NCI-H526 treated with DMSO at 0.1 percent for 48 hours (cell line): ENCODE measurements at regions not wholly inside any gene's neighbourhood (a gene's known extent, or its start where the extent isn't known, plus 50 kb on each side); places are given as distances from the start of the nearest gene placed in this dataset.

ENCODE experiments used
- DNase-seq: peaks from one replicate; lab custom pipeline; 2025; lab: John Stamatoyannopoulos, UW

DNA sequence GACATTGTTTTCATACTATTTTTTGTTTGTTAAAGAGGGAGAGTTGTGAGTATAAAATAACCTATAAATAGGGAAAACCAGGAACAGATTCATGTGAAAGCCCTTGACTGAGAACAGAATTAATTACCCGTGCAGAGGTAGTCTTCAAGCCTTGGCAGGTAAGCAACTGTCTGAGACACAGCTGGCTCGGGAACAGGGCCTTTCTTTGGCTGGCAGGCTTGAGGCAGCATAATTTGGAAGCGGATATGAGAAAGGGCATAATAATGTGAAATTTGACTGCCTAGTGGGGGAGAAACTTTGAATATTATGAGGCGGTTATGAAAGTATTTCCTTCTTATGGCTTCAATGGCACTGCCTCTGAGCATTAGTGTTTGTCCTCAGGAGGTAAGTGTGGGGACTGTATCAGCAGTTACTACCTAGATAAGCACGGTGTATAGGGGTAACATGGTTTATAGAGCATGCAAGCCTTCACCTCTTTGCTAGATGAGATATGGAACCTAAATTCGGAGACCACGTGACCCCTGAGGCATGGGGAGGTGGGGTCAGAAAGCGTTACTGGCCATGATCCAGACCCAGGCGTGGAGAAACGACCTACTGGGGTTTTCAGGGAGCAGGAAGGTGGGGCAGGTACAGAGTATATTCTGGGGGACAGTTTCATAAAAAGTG is 210.2 kb upstream of the GAS1 start:
- DNase-seq, result peak; percentile 45

DNA sequence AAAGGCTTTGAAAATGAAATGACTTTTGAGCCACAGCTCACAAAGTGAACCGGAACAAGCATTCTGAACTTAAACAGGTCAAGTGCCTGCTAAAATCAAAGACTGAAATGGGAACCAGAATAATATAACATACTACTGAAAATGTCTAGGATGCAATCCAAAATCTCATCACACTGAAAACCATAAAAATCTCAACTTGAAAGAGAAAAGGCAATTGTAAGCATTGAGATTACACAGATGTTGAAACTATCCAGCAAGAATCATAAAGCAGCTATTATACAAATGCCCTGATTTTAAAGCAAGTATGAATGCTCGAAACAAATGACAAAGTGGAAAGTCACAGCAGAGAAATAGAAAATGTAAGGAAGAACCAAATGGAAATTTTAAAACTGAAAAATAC is 211.5 kb upstream of the GAS1 start:
- no peak for DNase-seq

DNA sequence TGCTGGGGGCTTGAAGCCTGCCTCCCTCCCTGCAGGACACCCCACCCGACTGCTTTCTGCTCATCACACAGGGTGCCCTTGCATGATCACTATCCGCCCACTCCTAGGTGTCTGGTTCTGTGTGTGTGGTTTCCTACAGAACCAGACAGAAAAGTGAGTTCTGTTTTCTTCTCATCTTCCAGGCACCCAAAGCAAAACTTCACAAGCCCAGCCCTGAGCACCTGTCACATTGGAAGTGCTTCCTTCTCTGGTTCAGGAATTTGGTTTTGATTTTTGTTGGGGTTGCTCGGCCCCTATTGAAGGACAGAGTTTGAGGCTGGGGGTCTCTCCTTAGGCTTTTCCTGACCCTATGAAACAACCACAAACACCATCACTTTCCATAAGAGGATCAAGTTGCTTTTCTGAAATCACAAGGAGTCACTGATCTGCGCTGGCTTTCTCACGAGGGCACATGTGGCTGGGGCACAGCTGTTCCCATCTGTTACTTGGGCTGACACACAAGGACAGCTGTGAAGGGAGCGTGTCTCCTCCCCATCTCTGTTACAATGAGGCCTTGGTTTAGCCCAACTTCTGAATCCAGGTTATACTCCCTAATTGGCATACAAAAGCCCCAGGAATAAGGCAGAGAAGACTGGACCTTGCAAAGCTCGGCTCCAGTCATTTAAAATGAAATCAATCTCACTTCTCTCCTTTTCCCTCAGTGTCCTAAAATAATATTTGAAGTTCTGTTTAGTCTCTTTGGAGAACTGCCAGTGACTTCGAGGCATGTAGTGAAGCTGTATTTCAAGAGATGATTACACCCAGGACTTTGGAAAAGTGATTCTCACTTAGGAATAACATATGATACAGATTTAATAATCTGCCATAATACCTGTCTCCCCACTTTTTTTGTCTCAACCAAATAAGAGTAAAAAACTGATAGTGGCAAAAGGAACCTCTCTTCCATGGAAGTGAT is 213.1 kb upstream of the GAS1 start:
- no peak for DNase-seq

DNA sequence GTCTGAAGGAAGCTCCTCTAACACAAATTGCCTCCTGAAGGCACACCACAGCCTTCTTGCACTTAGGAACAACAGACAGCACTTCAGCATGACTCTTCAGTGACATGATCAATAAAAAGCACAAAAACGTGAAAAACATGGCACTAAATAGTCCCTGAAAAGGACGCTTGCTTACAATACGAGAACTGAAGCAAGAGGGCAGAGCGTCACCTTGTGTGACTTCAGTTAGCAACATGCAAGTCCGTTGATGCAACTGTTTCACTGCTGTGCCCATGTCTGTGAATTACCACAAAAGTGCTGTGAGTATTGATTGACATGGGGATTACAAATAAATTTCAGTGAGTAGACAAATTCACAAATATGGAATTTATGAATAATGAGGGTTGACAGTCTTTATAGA is 219.9 kb upstream of the GAS1 start:
- no peak for DNase-seq

DNA sequence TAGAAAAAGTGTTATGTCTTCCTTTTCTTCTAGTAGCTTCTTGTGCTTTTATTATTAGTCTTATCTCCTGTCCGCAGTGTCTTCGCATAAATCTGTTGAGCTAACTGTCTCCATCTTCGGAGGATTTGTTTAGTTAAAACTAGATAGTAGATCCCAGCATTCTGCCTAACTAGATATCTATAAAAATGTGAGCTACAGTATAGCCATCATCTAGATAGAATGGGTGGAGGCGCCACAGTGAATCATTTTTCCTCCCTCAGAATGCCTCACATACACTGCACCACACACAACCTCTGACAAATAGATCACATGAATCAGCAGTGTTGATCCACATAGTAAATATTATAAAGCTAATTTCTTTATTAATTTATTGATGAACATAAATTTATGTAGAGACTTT is 220.3 kb upstream of the GAS1 start:
- no peak for DNase-seq

DNA sequence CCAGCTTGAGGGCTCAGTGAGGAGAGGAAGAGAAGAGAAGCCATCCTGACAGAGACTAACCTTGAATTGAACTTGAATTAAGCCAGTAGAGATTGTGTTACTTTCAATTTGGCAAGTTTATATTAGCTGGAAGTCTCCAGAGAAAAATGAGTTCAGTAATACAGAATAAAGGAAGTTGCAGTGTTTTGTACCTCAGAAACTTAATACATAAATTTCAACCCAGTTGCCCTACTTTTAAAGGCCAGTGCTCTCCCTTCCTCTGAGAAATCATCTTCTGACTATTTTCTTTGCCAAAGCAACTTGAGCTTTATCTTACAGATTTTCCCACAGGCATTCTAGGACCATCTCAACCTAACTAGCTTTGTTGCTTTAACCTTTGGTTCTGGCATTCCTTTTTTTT is 231.0 kb upstream of the GAS1 start:
- no peak for DNase-seq

DNA sequence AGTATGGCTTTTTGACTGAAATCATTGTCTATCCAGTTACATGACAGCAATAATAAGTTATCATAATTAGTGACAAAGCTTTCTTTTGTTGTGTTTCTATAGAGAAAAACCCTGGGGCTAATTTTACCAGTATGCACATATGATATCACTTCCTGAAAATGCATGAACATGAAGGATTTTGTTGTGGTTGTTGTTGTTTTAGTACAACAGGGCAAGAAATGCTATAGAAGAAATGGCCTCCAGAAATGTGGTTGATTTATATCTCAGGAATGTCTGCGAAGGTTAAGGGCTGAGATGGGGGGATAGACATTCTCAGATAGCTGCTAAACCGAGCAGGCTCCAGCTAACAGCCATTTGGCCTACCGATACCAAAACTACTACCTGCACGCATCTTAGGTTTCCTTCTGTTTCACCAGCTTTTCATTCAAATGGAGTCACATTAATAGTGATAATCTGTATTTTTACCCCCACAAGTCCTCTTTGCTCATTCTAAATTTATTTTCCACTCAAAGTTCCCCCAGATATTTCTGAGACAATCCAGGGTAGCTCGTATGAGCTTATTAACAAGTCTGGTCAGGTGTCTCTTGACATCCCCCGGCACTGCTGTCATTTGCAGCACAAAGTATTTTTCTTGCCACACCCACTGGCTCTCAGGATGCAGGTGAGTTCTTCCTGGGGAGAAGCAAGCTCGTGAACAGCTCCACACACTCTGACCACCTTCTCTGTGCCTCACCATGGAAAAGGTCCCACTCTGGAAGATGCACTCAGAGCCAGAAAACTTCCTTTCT is 232.4 kb upstream of the GAS1 start:
- no peak for DNase-seq

DNA sequence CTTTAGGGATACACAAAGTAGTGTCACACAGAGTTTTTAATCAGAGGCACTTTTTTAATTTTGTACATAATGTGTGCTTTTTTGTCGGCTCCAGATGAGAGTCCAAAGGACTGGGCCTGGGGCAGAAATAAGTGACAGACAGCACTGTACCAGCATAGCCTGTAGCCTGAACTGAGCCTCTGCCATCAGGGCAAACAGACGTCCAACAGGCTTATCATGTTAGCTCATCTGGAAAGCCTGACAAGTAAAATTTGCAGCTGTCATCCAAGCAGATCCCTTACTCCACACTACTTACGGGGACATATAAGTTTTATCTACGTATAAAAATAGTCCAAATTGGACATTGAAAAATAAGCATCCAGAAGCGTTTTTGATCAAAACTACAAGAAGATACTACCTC is 233.1 kb upstream of the GAS1 start:
- no peak for DNase-seq

DNA sequence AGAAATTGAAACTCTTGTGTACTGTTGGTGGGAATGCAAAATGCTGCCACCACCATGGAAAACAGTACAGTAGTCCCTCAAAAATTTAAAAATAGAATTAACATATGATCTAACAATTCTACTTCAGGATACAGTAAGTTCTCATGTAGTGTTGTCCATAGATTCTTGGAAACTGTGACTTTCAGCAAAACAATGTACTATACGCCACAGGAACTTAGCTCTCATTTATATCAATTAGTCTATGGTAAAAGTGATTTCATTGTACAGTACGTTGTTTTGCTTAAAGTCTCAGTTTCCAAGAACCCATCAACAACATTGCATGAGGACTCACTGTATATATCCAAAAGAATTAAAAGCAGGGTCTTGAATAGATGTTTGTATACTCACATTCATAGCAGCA is 233.5 kb upstream of the GAS1 start:
- no peak for DNase-seq

DNA sequence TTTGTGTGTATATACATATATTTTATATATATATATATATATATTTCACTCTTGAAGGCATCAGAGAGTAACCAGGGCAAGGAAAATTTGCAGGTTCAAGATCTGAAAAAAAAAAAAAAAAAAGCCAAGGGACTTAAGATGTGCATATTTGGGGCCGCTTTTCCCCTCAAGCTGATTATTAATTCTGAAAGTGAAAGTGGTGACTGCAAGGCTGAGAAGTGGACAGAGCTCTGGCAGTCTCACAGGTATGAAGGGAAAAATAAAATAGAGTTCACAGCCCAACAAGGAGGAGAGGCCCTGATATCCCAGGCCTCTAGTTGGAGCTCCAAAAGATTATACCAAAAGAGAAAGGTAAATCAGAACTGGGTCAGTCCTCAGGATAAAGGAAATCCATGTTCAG is 234.4 kb upstream of the GAS1 start:
- no peak for DNase-seq

DNA sequence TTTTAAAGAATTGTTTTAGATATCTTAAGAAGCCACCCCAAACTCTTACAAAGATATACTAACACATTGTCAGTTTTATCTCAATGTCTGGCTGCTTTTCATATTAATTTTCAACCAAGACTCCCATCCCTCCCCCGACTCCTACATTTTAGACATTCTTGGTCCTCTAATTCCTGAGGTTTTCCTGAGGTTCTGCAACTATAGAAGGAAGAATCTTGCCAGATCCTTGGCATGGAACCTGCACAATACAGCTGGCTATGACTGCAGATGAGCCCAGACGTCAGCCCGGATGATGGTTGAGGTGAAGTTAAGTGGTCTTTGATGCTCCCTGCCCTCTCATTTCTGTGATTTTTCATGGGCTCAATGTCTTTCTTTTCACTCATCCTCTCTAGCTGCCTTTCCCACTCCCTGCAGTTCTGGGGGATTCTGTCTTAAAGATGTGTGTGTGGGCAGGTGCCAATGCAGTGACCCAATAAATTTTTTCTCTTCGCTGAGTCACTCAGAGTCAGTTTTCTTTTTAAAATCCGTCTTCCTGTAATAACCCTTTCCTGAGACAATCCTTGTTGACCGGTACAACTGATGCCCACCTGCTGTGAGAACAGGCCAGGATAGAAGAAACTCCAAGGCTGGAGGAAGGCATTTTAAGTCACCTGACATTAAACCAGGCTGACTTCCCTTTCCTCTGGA is 237.8 kb upstream of the GAS1 start:
- no peak for DNase-seq

DNA sequence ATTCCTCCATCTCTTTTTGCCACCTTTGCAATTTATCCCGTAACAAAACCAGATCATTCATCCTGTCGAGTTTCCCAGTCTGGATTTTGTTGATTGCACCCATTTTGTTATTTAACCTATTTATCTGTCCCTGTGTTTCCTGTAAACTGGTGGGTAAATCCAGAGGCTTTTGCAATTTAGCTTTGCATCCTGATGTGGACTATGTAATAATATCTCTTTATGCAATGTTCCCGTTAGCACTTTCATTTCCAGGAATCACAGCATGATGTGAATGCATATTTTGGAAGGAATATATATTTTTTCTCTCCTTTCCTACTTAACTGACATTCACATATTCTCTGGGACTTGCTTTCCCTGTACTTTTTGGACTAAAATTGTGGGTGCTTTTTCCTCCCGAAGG is 240.3 kb upstream of the GAS1 start:
- DNase-seq, result no peak

DNA sequence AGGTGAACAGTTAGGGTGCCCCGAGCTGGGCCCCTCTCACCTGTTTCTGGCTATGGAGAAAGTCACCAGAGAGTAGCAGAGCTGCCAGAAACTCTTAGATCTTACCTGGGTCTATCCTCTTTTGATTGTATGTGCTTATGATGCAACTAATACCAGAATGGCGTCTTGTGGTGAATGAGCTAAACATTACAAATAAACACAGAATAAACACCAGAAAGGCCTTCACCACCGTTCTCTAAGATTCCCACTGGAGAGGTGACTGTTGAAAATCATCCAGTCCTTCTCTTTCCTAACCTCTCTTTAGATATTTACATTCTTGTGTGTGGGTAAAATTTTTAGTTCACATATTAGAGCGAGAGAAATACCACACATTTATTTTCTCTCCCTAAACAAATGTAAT is 241.7 kb upstream of the GAS1 start:
- no peak for DNase-seq

DNA sequence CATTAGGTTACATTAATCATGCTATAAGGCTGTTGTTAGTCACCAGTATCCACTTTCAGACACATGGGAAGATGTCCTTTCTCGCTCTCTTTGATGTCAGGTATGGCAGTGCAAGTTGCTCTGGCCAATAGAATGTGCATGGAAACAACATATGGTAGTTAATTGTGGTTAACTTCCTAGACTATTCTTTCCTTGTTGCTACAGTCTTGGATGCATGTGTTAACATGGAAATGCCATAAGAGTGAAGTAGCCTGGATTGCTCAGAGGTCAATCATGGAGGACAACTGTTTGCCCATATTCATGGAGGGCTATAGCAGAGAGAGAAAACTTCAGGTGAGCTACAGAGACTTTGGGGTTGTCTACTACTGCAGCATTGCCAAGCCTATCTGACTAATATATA is 245.8 kb upstream of the GAS1 start:
- no peak for DNase-seq

DNA sequence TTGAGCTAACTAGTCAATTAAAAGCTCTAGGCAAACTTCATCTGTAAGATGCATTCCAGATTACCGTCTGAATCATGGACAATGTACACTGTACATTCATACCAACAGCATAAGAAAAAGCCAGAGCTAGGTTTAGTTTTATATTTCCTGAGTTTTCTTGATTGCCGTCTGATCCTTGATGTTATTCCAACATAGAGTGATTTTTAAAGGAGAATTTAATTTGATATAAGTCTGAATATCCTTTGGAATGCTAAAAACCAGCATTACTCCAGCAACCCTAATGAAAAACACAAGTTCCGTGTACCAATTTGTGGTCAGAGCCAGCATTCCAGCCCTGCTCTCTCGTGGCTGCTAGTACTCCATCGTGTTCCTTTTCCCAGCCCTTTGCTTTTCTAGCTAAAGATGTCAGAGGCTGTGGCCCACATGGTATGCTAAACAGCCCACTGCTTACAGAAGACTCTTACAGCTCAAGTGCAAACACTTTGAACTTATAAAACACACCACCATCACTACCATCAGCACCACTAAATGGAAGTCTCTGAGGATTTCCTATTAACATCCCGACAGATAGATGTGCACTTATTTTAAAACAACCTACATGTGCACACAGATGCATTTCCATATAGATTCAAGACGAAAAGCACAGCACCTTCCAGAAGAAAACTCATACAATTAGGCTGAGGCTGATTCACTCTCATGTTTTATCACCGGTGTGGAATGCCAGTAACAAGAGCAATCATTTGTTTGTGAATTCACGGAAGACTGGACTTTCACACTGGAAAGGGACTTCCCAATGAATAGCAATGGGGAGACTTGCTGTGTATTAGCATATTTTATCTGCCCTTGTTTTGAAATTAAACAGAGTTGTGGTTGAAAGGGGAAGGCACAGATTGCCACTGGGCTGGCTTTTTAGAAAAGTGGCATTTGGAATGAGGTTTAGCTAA is 246.9 kb upstream of the GAS1 start:
- DNase-seq, result no peak

DNA sequence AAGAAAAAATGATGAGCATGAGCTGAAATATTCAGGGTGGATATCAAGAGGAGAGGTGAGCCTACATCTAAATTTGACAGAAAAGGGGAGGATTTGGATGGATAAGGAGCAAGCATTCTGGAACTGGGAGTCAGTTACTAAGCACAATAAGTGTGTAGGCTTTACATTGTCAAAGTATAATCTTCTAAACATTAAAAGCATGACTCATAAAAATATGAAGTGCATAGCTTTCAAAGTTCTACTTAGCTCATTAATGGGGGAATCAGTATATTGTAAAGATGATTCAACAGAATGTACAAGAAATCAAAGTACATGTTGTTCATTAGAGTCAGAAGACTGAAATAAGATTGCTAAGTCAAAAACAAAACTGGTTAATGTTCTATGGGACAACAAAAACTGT is 248.0 kb upstream of the GAS1 start:
- no peak for DNase-seq

DNA sequence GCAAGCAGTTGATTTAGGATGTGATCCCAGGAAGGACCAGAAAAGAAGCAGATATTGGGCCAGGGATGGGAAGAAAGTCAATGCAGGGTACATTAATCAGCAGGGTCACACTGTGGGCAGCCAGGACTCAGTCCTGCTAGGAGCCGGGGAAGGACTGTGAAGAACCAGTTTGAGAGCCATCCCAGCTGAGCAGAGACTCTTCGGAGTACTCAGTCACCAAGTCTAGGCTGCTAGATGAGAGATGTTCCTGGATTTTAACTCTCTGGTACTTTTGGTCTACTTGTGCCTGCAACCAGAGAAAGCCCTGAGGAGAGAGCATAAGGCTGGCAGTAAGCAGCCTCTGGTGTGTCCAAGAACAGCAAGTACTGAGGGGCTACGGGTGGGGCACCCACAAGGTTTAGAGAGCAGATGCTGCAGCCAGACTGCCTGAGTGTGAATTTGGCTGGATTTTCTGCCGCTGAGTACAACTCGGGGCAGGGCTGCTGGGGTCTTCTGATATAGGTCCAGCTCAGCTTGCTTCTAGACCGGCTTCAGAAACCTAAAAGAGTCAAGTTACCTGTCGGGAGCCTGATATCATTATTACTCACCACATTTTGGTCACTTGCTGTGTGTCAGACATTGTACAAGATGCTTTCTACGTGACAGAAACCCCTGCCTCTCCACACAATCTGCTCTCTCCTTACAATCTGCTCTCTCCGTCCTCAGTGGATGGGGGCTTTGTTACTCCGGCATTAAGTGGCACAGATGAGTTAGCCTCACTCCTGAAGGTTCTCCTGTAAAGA is 250.2 kb upstream of the GAS1 start:
- DNase-seq, result no peak

DNA sequence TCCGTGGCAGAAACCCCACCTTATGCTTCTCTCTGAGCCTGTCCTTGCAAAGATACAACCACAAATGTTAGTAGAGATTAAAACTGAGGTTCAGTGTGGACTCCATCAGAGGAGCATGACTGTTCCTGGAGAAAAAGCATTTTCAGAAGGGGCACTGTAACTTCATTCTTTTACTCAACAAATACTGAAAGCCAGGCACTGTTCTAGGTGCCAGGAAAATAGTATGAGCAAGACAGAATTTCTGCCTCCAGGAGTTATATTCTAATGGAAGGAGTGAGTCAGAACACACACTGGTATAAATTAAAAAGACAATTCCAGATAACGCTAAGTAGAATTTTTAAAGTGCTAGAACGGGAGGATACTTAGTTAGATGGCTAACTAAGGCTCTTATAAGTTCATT is 251.4 kb upstream of the GAS1 start:
- DNase-seq, result no peak

DNA sequence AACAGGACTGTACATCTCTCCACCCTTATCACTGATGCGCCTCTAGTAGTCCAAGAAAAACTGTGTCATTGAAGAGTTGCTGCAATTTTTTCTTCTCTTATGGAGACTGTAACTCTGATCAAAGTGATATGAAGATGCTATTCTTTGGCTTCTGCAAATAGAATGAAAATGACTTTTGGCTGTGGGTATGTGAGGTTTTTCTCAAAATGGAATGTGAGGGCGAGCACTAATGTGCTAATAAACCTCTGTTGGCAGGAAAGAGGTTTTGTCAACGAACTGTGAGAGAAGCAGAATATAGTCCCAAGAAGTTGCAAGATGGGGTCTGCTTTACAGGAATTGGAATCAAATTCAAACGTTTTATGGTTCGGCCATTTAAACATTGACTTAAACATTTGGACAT is 252.0 kb upstream of the GAS1 start:
- no peak for DNase-seq

DNA sequence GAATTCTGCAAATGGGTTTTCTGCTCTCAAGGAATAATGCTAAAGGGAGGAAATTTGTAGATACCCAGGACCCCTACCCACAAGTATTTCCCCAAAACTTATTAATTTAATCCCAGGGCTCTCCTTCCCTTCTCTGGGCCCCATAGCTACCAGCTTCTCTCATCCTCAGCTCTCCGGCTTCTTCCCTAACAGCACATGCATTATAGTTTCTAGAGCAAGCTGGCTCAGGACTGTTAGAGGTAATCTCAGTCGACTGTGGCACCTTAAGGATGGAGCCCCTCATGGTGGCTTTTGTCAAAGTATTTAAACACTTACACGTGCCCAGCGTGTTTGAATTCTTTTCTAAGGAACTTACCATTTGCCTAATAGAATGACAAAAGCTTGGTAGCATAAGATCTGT is 252.5 kb upstream of the GAS1 start:
- no peak for DNase-seq
